ENCODE measurements at regions not wholly inside any gene's neighbourhood (a gene's known extent, or its start where the extent isn't known, plus 50 kb on each side); places are given as distances from the start of the nearest gene placed in this dataset.
"Not testable (repeated sequence)": the region's sequence is repeated elsewhere in the genome, so short reads cannot be mapped to it uniquely, and the experiment has no call there.

- no peak for DNase-seq (ENCODE audit: low read depth in 2 of 2)
Observed at GRCh38 chr1:41981796-41982195, 63.1 kb upstream of the HIVEP3 start.

- peak; percentile 7 to 15 for DNase-seq (ENCODE audit: low read depth in 2 of 2)
Observed at GRCh38 chr1:41980827-41981653, 62.3 kb upstream of the HIVEP3 start.

GRCh38 chr1:41978986-41979385, 60.3 kb upstream of the HIVEP3 start:
- no peak for DNase-seq (ENCODE audit: low read depth in 2 of 2)

DNA sequence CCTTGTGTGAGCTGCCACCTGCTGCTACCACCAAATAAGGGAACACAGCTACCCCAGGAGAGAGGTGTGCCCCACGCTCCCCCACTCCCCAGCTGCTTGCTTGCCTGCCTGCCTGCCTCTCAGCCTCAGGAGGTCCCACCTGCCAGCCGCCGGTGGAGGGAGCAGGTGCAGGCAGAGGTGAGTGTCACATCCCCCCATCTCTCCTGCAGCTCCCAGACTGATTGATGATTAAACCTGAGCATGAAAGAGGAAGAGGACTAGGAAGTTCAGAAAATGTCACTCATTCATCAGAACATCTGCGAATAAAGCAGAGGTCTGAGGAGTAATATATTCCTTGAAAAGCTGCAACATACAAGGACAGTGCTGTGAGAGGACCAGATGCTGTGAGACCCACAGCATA, 58.6 kb upstream of the HIVEP3 start:
- no peak for DNase-seq (ENCODE audit: low read depth in 2 of 2)

DNA sequence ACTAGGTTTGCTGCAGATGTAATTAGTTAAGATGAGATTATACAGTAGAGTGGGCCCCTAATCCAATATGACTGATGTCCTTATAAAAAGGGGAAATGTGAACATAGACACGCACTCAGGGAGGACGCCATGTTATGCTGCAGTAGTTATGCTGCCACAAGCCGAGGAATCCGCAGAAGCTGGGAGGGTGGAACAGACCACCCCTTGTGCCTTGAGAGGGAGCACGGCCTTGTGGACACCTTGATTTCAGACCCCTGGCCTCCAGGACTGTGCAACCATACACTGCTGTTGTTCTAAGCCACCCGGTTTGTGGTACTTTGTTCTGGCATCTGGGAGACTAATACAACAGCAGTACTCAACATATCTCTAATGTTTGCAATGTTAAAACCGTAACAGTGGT, 57.9 kb upstream of the HIVEP3 start:
- no peak for DNase-seq (ENCODE audit: low read depth in 2 of 2)

DNA sequence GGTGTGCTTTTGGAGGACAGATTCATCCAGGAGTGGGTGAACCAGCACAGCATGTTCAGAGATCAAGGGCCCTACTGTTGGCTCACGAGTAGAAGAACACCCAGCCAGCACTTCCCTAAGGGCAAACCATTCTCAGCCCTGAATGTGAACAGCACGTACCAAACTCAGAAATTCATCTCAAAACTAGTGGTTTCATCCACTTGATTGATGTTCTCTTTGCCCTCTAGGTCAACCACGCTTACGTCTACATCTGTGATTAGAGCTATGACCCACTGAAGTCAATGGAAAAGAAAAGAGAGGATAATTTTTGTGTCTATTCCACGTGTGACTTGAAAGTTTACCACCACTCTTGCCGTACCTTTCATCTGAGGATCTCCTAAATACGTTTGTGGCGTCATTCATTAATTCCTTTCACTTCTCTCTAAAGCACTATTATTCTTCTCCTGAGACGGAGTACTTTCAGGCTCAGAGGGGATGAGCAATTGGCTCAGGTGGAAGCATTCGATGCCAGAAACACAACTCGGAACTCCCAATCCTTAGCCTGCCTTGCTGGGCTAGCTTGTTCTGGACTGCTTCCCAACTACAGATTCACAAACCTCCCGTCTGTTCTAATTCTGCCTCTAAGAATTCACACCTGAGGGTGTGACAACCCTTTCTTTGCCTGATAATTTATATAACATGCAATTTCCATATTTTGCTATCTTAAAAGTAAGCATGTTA, 57.3 kb upstream of the HIVEP3 start:
- DNase-seq (ENCODE audit: low read depth in 2 of 2): no peak

- DNase-seq (ENCODE audit: low read depth in 2 of 2): no peak
Observed at GRCh38 chr1:41975121-41975520, 56.4 kb upstream of the HIVEP3 start.

GRCh38 chr1:41968557-41968956, 49.8 kb upstream of the HIVEP3 start:
- DNase-seq (ENCODE audit: low read depth in 2 of 2): not testable (repeated sequence)

All from stimulated activated CD8-positive, alpha-beta memory T cell treated with anti-CD3 and anti-CD28 coated beads, Interleukin-15, amount 100 ng/mL, for 48 hours (primary cell).